ENCODE measurements at regions not wholly inside any gene's neighbourhood (a gene's known extent, or its start where the extent isn't known, plus 50 kb on each side); places are given as distances from the start of the nearest gene placed in this dataset.

DNA sequence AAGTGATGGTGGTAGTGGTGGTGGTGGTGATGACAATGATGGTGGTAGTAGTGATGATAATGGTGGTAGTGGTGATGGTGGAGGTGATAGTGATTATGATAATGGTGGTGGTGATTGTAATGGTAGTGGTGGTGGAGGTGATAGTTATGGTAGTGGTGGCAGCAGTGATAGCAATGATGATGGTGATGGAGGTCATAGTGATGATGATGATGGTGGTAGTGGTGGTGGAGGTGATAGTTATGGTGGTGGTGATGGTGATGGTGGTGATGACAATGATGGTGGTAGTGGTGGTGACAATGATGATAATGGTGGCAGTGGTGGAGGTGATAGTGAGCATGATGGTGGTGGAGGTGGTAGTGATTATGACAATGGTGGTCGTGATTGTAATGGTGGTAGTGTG lies 191.7 kb upstream of the RNF32 start:
- no peak for DNase-seq (ENCODE audit: low spot score)

DNA sequence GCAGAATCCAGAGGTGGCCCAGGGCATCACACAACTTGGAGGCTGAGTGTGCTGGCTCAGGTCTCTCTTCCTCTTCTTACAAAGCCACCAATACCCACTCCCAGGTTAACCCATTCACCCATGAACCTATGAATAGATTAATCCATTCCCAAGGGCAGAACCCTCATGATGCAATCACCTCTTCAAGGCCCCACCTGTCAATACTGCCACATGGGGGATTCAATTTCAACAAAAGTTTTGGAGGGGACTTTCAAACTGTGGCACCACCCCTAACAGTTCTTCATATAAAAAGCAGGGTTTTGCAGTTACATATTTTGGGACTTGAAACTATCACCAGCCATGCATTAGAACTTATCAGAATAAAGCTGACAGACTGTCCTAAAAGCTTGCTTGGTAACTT lies 193.6 kb upstream of the RNF32 start:
- no peak for DNase-seq (ENCODE audit: low spot score)

DNA sequence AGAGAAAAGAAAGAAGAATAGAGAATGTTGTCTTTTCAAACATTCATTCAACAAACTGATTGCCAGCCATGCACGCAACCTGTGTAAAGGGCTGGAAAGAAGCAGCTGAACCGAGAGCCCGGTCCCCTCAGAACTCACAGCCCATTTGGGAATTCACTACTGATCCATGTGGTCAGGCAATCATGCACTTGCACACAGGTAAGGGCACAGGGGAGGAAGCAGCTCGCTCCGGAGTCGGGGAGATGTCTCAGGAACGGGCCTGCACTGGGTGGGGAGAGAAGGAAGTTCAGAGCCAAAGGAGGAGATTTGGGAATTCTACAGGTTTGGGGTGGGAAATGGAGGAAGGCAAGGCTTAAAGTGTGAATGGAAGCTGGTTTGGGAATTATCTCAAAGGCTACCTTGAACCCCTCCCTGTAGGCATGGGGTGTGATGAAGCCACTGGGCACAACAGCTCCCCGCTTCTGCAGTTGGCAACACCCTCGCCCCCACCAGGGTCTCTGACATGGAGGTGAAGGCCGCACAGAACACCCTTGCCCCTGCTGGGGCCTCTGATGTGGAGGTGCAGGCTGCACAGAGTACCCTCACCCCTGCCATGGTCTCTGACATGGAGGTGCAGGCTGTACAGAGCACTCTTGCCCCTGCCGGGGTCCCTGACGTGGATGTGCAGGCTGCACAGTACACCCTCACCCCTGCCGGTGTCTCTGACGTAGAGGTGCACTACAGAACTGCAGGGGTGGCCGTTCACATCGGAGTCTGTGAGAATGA lies 194.4 kb upstream of the RNF32 start:
- DNase-seq (ENCODE audit: low spot score): no peak

DNA sequence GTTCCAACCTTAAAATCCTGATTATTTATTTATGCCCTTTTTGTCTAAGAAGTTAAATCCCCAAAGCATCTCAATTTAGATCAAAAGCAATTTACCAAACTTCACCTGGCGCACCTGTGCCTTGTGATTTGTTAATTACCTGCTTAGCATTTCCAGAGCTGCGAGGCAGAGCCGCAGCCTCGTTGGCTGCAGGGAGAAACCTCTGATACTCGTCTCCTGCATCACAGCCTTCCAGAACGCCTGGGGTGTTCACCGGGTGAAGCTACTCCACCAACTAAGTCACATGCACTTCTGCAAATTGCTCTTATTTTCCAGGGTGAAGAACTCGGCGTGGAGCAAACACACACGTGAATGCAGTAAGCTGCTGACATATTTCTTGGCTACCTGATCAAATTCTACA lies 198.1 kb upstream of the RNF32 start:
- no peak for DNase-seq (ENCODE audit: low spot score)

DNA sequence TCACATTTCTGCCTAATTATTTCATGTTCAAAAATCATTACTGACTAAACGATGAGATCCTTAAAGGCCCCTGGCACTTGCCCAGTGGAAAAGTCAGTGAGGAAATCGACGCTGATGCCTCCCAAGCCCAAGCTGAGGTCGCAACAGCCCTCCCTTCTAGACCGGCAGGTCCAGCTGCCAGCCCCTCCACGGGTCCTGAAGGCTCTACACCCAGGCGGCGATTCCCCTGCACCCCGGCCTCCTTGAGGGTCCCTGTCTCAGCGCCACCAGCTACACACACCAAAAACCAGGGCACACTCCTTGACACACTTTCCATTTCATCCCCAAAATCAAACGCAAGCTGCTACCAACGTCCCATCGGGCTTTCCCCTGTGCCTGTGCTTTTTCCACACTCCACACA lies 200.1 kb upstream of the RNF32 start:
- DNase-seq (ENCODE audit: low spot score): no peak

DNA sequence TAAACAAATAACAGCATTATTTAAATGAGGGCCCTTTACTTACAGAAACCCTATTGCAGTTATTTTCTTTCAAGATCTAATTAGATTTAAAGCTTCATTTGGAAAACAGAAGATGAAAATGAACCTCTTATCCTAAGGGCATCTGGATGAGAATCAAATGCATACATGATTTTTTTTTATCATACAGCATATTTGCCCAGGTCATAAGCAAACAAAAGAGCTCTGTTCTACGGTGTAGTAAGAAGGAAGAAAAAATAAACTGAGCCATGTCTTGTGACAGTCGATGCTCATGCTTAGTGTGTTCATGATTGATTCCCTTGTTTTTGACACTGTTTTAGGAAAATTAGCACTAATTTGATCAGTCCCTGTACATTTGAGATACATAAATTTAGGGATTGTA lies 202.6 kb upstream of the RNF32 start:
- DNase-seq (ENCODE audit: low spot score): no peak

DNA sequence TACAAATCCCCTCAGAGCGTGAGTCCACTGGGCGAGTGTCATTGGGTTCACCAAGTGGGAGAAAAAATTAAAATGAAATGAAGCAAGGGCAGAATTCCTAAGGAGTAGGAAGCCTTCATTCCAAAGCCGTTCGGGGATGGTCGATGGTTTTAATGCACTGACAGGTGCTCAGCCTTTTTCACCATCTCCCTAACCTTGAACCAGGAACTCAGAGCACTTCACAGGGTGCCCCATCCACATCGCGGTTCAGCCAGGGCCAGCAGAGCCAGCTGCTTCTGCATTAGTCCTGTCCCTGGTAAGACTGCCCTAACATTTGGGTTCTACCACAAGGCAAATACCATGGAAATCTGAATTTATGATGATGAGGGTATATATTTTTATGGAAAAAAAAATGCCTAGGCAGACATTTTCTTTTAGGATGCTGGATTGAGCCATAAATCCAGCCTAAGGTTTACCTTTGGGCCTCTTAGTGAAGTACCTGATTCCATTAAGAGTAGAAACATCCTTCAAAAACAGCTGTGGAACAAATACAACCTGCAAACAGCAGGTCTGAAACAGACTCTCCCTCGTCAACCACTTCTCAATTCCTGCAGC lies 203.5 kb upstream of the RNF32 start:
- no peak for DNase-seq (ENCODE audit: low spot score)

DNA sequence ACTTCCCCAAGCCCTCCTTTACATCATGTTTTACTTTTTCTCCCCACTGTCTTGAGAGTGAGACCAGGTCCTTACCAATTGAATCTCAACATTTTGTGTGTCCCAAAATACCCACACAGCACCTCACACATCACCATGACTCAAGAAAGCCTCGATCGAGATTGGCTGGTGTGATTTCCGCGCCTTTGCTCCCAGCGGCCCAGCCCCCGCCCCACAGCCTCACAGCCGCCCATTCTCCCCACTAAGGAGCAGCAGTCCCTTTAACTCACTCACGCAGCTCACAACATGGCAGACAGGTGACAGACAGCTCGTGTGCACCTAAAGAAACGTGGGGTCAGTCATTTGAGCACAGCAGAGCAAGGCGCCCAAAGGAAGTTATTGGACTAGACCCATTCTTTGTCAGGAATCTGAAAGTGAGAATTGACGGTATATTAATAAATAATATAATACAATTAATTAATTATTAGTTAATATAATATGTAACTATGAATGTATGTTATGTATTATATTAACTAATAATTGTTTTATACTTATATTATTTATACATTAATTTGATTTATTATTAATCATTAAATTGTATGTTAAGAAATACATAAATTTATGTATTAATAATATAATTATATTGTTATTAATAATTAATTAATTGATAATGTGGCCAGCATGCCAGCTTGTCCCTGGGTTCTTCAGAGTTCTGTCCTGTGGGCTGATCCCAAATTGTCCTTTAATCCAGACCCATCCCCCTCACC lies 204.9 kb upstream of the RNF32 start:
- DNase-seq (ENCODE audit: low spot score): no peak

DNA sequence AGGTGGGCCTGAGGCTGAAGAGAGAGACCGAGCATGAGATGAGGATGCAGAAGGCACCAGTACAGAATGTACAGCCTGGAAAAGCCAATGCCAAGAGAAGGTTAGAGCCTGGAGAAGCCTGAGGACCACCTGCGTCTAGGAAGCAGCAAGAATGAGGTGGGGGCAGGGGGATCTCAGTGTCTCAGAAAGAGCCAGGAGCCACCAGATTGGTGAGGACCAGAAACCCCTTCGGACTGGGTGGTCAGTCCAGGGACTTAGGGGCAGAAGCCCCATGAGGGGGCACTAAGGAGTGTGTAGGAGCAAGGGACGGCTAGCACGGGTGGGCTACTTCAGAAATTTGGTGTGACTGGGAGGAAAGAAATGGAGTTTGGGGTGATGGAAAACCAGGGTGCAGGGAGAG lies 205.9 kb upstream of the RNF32 start:
- no peak for DNase-seq (ENCODE audit: low spot score)

DNA sequence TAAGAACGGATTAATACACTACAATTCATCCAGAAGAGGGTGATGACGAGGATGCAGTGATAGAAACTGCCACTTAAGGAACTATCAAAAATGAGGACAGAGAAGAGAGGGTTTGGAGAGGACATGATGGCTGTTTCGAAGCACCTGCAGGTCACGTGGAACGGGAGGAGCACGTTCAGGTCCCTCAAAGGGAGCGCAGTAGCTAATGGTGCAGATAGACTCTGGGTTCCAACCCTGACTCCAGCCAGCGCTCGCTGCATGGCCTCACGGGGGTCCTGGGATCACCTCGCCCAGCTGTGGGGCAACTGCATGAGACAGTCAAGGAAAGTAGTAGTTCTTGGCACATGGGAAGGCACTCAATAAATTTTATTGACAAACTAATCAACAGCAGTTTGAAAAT lies 208.6 kb upstream of the RNF32 start:
- DNase-seq (ENCODE audit: low spot score): no peak

DNA sequence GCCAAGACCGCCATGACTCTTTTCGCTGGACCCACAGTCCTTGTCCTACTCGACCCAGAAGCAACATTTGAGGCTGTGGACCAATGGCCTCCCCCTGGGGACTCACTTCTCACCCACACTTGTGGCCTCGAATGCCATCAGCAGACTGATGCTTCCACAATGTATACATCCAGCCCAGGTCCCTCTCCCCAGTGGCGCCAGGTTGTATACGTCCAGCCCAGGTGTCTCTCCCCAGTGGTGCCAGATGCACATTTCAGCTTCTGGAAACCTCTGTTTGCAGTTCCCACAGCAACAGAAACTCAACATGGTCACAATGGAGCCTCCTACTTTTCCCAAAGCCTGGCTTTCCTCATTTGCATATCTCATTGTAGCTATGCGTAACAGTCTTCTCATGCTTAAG lies 210.5 kb upstream of the RNF32 start:
- DNase-seq (ENCODE audit: low spot score): no peak

DNA sequence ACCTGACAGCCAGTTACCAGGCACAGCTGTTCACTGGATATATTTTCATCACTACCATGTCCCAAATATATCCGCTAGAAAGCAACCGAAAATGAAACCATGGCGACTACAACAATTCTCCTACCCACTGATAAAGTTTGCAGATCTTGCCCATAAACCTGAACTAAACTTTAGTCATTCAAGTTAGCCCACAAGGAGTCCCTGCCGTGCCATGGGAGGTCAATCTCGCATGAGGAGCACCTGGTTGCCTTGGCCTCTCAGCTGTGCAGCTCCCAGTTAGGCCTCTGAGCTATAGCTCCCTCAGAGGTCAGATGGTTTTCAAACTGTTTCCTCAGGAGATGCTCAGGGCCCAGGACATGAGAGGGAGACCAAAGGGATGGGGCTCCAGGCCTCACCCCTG lies 211.1 kb upstream of the RNF32 start:
- DNase-seq (ENCODE audit: low spot score): no peak

DNA sequence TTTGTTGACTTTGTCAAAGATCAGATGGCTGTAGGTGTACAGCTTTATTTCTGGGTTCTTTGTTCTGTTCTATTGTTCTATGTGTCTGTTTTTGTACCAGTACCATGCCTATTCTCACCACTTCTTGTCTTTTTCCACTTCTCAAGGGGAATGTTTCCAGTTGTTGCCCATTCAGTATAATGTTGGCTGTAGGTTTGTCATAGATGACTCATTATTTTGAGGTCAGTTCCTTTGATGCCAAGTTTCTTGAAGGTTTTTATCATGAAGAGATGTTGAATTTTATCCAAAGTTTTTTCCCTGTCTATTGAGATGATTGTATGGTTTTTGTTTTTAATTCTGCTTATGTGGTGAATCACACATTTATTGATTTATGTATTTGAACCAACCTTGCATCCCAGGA lies 216.7 kb upstream of the RNF32 start:
- no peak for DNase-seq (ENCODE audit: low spot score)

DNA sequence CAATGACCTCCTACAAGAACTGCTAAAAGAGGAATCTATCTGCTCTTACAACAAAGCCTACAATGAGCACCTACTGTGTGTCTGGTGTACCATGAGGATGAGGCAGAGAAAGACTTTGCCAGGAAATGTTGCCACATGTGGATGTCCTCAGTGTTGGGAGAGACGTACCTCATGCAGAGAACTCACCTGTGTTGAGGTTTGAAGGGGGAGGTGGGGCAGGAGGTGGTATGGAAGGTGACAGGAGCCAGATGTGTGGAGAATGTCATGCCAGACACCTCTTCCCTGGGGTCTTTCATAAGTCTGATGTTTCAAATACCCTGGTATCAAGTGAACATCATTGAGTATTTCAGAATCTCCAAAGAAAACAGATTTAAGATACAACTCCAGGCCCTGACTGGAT lies 220.1 kb upstream of the RNF32 start:
- DNase-seq (ENCODE audit: low spot score): no peak

DNA sequence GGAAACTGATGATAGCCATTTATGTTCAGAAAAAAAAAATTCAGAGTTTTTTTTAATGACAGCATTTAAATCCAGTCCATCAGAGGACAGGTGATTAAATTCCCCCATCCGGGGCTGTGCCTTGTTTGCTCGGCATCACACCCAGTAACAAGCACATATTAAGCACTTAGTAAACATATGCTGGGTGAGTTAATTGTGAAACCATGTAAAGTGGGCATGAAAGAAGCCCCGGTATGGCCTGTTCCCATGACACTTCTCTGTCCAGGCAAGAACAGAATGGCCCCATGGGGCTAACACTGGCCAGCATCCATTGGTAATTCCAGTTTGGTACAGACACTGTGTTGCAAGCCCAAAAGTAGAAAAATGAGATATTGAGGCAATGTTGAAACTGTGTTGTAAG lies 220.8 kb upstream of the RNF32 start:
- no peak for DNase-seq (ENCODE audit: low spot score)

DNA sequence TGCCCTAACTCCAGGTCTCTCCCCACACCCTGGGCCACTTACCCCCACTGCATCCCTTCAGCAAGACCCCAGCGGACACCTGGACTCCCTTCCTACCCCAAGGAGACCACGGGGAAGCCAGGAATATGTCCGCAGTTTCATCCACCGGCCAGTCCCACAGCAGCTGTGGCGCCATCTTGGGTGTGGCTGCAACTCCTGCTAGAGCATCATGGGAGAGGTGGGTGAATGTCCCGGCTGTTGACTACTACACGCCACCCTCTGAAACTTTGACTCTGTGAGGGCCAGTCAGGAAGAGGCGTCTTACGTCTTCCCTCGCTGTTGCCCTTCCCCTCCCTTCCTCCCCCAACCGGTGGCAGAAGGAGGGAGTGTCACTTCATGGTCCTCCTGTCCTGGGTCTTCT lies 238.3 kb upstream of the RNF32 start:
- no peak for DNase-seq (ENCODE audit: low spot score)

DNA sequence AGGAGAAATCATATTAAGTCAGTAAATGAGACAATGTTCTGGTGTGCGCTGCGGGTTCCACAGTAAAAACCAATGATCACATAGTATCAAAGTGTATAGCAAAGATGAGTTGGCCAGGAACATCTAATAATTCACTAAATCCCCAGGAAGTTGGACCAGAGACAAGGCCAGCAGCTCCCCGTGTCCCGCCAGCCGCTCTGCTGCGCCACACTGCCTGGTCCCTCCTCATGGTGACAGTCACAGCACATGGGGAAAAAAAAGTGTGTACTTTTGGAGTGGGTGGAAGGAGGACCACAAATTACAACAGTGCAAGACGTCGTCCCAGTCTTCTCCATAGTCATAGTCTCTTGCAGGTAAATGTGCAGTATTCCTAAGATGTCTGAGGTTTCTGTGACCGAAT lies 239.0 kb upstream of the RNF32 start:
- DNase-seq (ENCODE audit: low spot score): no peak

DNA sequence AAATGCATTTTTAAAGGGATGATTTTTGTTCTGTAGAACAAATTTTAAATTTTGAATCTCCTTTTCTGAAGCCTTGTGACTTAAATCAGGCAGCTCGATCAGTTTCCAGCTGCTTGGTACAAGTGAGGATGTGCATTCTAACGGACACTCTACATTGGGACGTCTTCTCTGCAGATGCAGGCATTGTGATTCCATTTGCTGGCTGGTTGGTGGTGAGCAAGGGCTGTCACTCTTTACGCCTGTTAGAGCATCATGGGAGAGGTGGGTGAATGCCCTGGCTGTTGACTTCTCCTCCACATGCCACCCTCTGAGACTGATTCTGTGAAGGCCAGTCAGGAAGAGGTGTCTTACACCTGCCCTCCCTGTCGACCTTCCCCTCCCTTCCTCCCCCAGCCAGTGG lies 240.5 kb upstream of the RNF32 start:
- DNase-seq (ENCODE audit: low spot score): no peak

DNA sequence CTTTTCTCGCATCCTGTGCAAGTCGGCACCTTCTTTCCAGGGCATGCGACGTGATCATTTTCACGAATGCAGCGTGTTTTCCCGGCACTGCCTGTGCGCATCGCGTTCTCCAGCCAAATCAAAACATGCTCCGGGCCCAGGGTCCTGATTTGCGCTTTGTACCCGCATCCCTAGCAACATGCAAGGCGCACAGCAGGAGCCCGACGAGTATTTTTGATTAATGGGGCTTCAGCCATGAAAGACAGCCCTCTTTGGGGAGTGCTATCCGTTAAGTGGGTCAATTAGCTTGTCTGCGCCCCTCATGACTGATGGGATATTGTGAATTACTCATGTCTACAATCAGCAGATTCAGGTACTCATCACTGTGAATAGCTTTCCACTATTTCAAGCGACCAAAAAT lies 243.3 kb upstream of the RNF32 start:
- DNase-seq (ENCODE audit: low spot score): no peak

DNA sequence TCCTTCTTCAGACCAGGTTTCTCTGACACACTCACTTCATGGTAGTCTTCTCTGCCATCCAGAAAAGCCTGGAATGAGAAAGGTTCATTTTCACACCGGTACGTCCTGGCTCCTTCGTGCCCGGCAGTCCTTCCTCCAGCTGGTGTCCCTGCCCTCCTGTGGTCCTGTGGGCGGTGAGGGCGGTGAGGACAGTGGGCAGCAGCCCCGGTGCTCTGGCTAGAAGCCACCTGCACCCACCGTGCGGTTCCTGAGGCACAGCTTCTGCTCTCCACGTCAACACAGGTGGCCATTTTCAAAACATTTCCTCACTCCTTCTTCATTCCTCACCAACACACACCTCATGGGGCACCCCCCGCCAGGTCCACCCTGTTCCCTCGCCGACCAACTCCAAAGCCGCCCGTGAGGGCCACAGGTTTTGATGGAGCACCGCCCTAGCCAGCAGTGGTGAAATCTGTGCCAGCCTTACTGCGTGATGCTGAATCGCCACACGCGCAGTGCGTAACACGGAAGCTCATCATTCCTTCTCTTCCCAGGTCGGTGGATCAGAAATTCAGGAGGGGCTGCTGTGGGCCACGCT lies 251.4 kb upstream of the RNF32 start:
- DNase-seq (ENCODE audit: low spot score): no peak

DNA sequence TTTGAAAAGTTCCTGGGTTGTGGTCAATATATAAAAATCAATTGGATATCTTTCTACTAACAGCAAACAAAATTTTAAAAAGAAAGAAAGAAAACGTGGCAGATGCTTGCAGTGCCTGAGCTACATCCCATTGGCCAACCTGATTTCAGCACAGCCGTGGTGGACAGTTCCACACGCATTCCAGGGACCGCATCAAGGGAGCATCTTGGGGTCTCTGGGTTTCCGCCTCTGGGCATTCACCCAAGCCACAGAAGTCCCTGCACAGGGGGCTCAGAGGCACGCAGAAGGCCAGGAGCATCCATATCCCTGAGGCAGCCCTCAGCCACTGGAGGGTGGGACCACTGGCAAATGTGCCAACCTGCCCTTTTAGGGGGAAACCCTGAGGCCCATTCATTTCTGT lies 254.5 kb upstream of the RNF32 start:
- no peak for DNase-seq (ENCODE audit: low spot score)

DNA sequence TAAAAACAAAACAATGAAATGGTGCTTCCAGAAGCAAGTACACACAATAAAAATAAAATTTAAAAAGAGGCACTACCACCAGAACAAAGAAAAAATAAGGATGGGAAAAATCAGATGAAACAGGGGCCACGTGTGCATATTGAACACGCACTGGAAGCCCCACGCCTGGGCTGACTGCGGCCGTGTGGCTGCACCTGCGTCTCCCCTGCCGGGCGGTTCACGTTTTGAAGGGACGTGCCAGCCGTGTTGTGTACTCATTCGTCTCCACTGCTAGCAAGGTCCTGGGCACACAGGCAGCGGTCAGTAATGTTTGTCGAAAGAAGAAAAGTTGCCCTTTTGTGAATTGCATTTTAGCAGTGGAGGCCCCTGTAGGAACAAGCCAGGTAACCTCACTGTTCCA lies 255.9 kb upstream of the RNF32 start:
- DNase-seq (ENCODE audit: low spot score): no peak

DNA sequence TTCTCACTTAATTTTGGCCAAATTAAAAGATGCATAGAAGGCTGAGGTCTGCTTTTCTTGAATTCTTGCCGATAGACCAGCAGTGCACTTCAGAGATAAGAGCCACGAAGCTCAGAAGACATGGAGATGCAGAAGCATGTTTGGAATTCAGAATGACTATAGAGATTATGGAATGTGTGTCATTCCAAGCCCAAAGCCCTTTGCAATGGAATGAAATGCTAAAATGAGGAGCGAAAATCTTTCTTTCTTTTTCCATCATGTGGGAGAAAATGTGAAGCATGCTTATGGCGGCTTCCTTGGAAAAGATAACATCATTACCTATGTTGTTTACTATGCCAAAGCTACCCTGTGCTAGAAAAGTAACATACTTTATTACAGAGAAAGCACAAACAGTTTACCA lies 257.0 kb upstream of the RNF32 start:
- DNase-seq (ENCODE audit: low spot score): no peak

Measured in kidney capillary endothelial cell (primary cell).